A549 (cell line): ENCODE measurements at regions not wholly inside any gene's neighbourhood (a gene's known extent, or its start where the extent isn't known, plus 50 kb on each side); places are given as distances from the start of the nearest gene placed in this dataset.

ENCODE experiments used
- ATAC-seq, 2 experiments: fragments of 200-7000 bp in 1 of 2; fragments of >200 bp in 1 of 2; cut with Nextera tagmentation in 1 of 2; cut with Tn5 transposase in 1 of 2; 3 replicates each; pipeline versions ENCODE4 v1.8.0 to v1.9.1; 2018 to 2020; ENCODE audit warnings: mild to moderate bottlenecking in 1 of 2, moderate library complexity in 1 of 2
- CTCF ChIA-PET: fragments of 300-600 bp; sonication (Branson Sonifier 250); formaldehyde crosslinking; extraction: SDS; loops from one replicate; lab custom pipeline; 2021; ENCODE audit warnings: antibody characterized with exemption, inconsistent platforms; lab: Yijun Ruan, JAX
- POLR2A ChIA-PET: fragments of 350-600 bp; formaldehyde crosslinking; extraction: SDS; loops from one replicate; lab custom pipeline; 2021; ENCODE audit warnings: antibody characterized with exemption, inconsistent platforms; lab: Yijun Ruan, JAX
- DNase-seq, 2 experiments: peaks; one replicate each; pipeline versions ENCODE4 v3.0.0 to v3.0.0-alpha.2; 2011 to 2016; ENCODE audit warnings: low read depth in 1 of 2, low spot score in 1 of 2
- FAIRE-seq: peaks from 2 replicates; lab custom pipeline; 2011; peaks lifted over from hg19 to GRCh38; lab: Jason Lieb, UNC
- H3K27ac ChIP-seq, 2 experiments: fragments of >200 bp; sonication (Bioruptor Twin); formaldehyde crosslinking; 3 replicates each; pipeline ENCODE4 v1.5.1; 2016 to 2017
- H3K4me1 ChIP-seq: fragments of >200 bp; sonication (Bioruptor Twin); formaldehyde crosslinking; 3 replicates; pipeline ENCODE4 v1.6.1; 2016
- H3K4me2 ChIP-seq: fragments of >200 bp; sonication (Bioruptor Twin); formaldehyde crosslinking; 3 replicates; pipeline ENCODE4 v1.6.1; 2016
- H3K4me3 ChIP-seq: fragments of >200 bp; sonication (Bioruptor Twin); formaldehyde crosslinking; 3 replicates; pipeline ENCODE4 v1.5.1; 2016
- H3K9me3 ChIP-seq: fragments of >200 bp; sonication (Bioruptor Twin); formaldehyde crosslinking; 3 replicates; pipeline ENCODE4 v1.6.1; 2016
- BHLHE40 ChIP-seq: IDR thresholded peaks from 2 replicates; pipeline ENCODE4 v1.6.1; 2012; ENCODE audit warnings: low read depth, low read length, inconsistent platforms
- CEBPB ChIP-seq, 2 experiments: fragments of >200 bp in 1 of 2; sonication (Bioruptor Twin) in 1 of 2; formaldehyde crosslinking in 1 of 2; IDR thresholded peaks; 2 replicates each; pipeline ENCODE4 v1.6.1; 2012 to 2016
- CHD4 ChIP-seq: fragments of 200-600 bp; sonication (generic); IDR thresholded peaks from 2 replicates; pipeline ENCODE4 v1.6.1; 2016; ENCODE audit warnings: antibody characterized with exemption, mild to moderate bottlenecking, borderline replicate concordance
- EHMT2 ChIP-seq: fragments of 200-600 bp; sonication (generic); IDR thresholded peaks from 2 replicates; pipeline ENCODE4 v1.6.1; 2016; ENCODE audit warnings: antibody characterized with exemption, low read depth, mild to moderate bottlenecking, moderate library complexity
- HDAC2 ChIP-seq: fragments of 200-600 bp; sonication (generic); IDR thresholded peaks from 2 replicates; pipeline ENCODE4 v1.6.1; 2016
- HOXB5 ChIP-seq: fragments of 250-450 bp; sonication (Bioruptor Pico); IDR thresholded peaks from 2 replicates; pipeline ENCODE4 v1.5.0; 2020; ENCODE audit warnings: mild to moderate bottlenecking, moderate library complexity
- JUN ChIP-seq, 2 experiments: fragments of >200 bp; sonication (Bioruptor Twin); formaldehyde crosslinking; IDR thresholded peaks; 2 replicates in 1 of 2; 3 replicates in 1 of 2; pipeline ENCODE4 v1.6.1; 2016 to 2017
- JUNB ChIP-seq: fragments of >200 bp; sonication (Bioruptor Twin); formaldehyde crosslinking; IDR thresholded peaks from 2 replicates; pipeline ENCODE4 v1.6.1; 2016
- MYC ChIP-seq: IDR thresholded peaks from 2 replicates; pipeline ENCODE4 v1.6.1; 2012; ENCODE audit warnings: mild to moderate bottlenecking, inconsistent platforms, low read length, improper control_type of control experiment, borderline replicate concordance
- NPAS2 ChIP-seq: fragments of 250-450 bp; sonication (Bioruptor Pico); IDR thresholded peaks from 2 replicates; pipeline ENCODE4 v1.8.0; 2022; ENCODE audit warnings: mild to moderate bottlenecking, moderate library complexity, borderline replicate concordance
- NR3C1 ChIP-seq: fragments of >200 bp; sonication (Bioruptor Twin); formaldehyde crosslinking; IDR thresholded peaks from 3 replicates; pipeline ENCODE4 v1.6.1; 2017
- PHF8 ChIP-seq: fragments of 200-600 bp; sonication (generic); IDR thresholded peaks from 2 replicates; pipeline ENCODE4 v1.6.1; 2016; ENCODE audit warnings: low read depth, mild to moderate bottlenecking, antibody characterized with exemption, moderate library complexity, borderline replicate concordance
- POLR2A ChIP-seq: IDR thresholded peaks from 2 replicates; pipeline ENCODE4 v1.6.1; 2012; ENCODE audit warnings: mild to moderate bottlenecking, low read length
- POLR2AphosphoS2 ChIP-seq: conservative IDR thresholded peaks from 2 replicates; pipeline ENCODE4 v1.6.1; 2012; ENCODE audit warnings: low read length, improper control_type of control experiment, inconsistent platforms
- RCOR1 ChIP-seq: fragments of 150-350 bp; IDR thresholded peaks from 2 replicates; pipeline ENCODE4 v1.6.1; 2014; ENCODE audit warnings: antibody characterized with exemption, low read length, low read depth
- SMC3 ChIP-seq: fragments of >200 bp; sonication (Bioruptor Twin); formaldehyde crosslinking; IDR thresholded peaks from 3 replicates; pipeline ENCODE4 v1.6.1; 2018; ENCODE audit warnings: inconsistent platforms
- ZNF302 ChIP-seq: fragments of 250-450 bp; sonication (Bioruptor Pico); IDR thresholded peaks from 2 replicates; pipeline ENCODE4 v1.9.0; 2021; ENCODE audit warnings: inconsistent platforms, mild to moderate bottlenecking, moderate library complexity
- ZSCAN20 ChIP-seq: fragments of 250-450 bp; sonication (Bioruptor Pico); IDR thresholded peaks from 2 replicates; pipeline ENCODE4 v1.8.0; 2022; ENCODE audit warnings: mild to moderate bottlenecking, moderate library complexity
- WGBS: methylation state at CpG from one replicate; pipeline ENCODE4 v1.1.6; 2017; ENCODE audit errors: missing lambda C conversion rate; 5-methylcytosine and 5-hydroxymethylcytosine counted together
- TF ChIP-seq, protein P1 (sequence below): IDR thresholded peaks from 2 replicates; pipeline ENCODE4 v1.6.1; 2012
- TF ChIP-seq, protein P2 (sequence below): fragments of 200-600 bp; sonication (generic); IDR thresholded peaks from 2 replicates; pipeline ENCODE4 v1.6.1; 2016; ENCODE audit warnings: antibody characterized with exemption, mild to moderate bottlenecking, moderate library complexity
- TF ChIP-seq, protein P3 (sequence below): fragments of >200 bp; sonication (Bioruptor Twin); formaldehyde crosslinking; IDR thresholded peaks from 3 replicates; pipeline ENCODE4 v1.5.1; 2016
- TF ChIP-seq, protein P4 (sequence below): IDR thresholded peaks from 2 replicates; pipeline ENCODE4 v1.6.1; 2012

DNA sequence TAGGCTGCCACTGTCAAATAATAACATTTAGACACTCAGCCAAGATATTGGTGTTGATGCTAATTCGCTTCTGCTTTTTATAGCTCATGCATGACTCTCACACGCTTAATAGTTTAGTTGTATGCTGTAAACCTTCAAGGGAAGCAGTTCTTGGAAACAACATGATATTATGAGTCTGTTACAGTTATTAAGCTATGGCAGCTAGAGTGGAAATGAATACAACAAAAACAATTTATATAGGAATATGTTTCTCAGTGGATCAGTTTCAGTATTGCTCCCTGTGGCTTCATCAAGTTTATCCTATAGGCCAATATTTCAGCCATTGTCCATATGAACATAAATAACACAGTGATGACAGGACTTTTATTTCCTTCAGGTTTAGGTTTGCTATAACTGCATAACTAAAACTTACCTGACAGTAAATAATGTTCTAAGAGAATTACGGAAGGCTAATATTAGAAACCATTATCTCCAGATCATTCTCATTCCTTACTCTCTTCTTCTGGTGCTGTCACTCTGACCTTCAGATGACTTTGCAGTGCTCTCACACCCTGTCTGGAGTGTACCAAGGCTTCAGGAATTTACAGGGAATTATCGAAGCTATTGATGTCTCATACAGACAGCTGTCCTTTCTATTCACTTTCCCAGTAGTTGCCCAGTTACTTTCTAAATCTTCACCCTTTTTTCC is 555.0 kb downstream of the ANKRD50 start:
- TF ChIP-seq, protein P1, sequence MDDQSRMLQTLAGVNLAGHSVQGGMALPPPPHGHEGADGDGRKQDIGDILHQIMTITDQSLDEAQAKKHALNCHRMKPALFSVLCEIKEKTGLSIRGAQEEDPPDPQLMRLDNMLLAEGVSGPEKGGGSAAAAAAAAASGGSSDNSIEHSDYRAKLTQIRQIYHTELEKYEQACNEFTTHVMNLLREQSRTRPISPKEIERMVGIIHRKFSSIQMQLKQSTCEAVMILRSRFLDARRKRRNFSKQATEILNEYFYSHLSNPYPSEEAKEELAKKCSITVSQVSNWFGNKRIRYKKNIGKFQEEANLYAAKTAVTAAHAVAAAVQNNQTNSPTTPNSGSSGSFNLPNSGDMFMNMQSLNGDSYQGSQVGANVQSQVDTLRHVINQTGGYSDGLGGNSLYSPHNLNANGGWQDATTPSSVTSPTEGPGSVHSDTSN, result no peak
- TF ChIP-seq RCOR1 (no peak), HOXB5 (CRISPR knock-in tag) (no peak), HDAC2 (no peak), BHLHE40 (no peak), POLR2AphosphoS2 (no peak), POLR2A (no peak), EHMT2 (no peak), NR3C1 (no peak), PHF8 (no peak), CHD4 (no peak), CEBPB (IDR thresholded peaks at IDR 0.05) (no peak), JUNB (no peak), ZNF302 (CRISPR knock-in tag) (no peak), ZSCAN20 (CRISPR knock-in tag) (no peak)
- TF ChIP-seq, protein P2, sequence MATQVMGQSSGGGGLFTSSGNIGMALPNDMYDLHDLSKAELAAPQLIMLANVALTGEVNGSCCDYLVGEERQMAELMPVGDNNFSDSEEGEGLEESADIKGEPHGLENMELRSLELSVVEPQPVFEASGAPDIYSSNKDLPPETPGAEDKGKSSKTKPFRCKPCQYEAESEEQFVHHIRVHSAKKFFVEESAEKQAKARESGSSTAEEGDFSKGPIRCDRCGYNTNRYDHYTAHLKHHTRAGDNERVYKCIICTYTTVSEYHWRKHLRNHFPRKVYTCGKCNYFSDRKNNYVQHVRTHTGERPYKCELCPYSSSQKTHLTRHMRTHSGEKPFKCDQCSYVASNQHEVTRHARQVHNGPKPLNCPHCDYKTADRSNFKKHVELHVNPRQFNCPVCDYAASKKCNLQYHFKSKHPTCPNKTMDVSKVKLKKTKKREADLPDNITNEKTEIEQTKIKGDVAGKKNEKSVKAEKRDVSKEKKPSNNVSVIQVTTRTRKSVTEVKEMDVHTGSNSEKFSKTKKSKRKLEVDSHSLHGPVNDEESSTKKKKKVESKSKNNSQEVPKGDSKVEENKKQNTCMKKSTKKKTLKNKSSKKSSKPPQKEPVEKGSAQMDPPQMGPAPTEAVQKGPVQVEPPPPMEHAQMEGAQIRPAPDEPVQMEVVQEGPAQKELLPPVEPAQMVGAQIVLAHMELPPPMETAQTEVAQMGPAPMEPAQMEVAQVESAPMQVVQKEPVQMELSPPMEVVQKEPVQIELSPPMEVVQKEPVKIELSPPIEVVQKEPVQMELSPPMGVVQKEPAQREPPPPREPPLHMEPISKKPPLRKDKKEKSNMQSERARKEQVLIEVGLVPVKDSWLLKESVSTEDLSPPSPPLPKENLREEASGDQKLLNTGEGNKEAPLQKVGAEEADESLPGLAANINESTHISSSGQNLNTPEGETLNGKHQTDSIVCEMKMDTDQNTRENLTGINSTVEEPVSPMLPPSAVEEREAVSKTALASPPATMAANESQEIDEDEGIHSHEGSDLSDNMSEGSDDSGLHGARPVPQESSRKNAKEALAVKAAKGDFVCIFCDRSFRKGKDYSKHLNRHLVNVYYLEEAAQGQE, result no peak
- TF ChIP-seq, protein P3, sequence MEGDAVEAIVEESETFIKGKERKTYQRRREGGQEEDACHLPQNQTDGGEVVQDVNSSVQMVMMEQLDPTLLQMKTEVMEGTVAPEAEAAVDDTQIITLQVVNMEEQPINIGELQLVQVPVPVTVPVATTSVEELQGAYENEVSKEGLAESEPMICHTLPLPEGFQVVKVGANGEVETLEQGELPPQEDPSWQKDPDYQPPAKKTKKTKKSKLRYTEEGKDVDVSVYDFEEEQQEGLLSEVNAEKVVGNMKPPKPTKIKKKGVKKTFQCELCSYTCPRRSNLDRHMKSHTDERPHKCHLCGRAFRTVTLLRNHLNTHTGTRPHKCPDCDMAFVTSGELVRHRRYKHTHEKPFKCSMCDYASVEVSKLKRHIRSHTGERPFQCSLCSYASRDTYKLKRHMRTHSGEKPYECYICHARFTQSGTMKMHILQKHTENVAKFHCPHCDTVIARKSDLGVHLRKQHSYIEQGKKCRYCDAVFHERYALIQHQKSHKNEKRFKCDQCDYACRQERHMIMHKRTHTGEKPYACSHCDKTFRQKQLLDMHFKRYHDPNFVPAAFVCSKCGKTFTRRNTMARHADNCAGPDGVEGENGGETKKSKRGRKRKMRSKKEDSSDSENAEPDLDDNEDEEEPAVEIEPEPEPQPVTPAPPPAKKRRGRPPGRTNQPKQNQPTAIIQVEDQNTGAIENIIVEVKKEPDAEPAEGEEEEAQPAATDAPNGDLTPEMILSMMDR, result no peak
- TF ChIP-seq, protein P4, sequence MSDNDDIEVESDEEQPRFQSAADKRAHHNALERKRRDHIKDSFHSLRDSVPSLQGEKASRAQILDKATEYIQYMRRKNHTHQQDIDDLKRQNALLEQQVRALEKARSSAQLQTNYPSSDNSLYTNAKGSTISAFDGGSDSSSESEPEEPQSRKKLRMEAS, result no peak
- TF ChIP-seq, all 56 proteins: peak for 0
- Histone ChIP-seq H3K4me2 (no peak overlapping the region), H3K4me1 (no peaks in the 10 kb centered on the region), H3K4me3 (no peak overlapping the region), H3K9me3 (no peaks in the 10 kb centered on the region), H3K27ac (no peak overlapping the region)
- ChIA-PET CTCF (no interaction called here), POLR2A (no interaction called here)
- DNase-seq (no peak), ATAC-seq (no peak), FAIRE-seq (no peak)
- 66% methylated on average over 4 of the region's 4 CpGs for WGBS

DNA sequence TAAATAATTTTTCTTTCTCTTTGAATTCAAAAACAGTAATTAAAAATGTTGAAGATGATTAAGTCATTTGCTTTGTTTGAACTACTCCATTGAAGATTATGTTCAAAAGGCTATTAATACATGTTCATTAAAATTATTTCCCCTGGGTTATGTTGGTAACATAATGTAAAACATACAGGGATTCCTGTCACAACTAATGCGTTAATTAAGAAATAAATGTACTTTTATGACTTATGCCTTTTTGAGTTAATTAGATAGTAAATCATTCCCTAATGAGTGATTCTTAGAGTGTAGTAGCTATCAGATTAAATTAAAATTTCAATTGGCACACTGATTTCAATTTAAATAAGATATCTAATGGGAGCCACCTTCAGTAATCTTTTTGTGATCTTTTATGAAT is 549.1 kb downstream of the ANKRD50 start:
- FAIRE-seq (no peak), ATAC-seq (no peak)
- H3K27ac ChIP-seq, result no peak overlapping the region
- H3K4me2 ChIP-seq, result no peak overlapping the region
- 91% methylated on average over 1 of the region's 1 CpG for WGBS
- CTCF ChIA-PET, result no interaction called here
- H3K4me1 ChIP-seq, result no peaks in the 10 kb centered on the region
- no peaks in the 10 kb centered on the region for H3K9me3 ChIP-seq
- TF ChIP-seq SMC3 (no peak), ZSCAN20 (CRISPR knock-in tag) (no peak), MYC (no peak), NPAS2 (no peak), JUN (IDR thresholded peaks at IDR 0.05) (no peak)
- TF ChIP-seq, all 56 proteins: peak for 0
- H3K4me3 ChIP-seq, result no peak overlapping the region
- POLR2A ChIA-PET, result no interaction called here
- DNase-seq, result no peak
